WTC11 (cell line): ENCODE measurements at regions not wholly inside any gene's neighbourhood (a gene's known extent, or its start where the extent isn't known, plus 50 kb on each side); places are given as distances from the start of the nearest gene placed in this dataset.

Experiments
- ATAC-seq: fragments of 200-7000 bp; cut with Tn5 transposase; 2 replicates; pipeline ENCODE4 v1.10.0; 2021; ENCODE audit warnings: mild to moderate bottlenecking, moderate library complexity
- CTCF ChIA-PET: fragments of 300-600 bp; sonication (Branson Sonifier 250); formaldehyde crosslinking; loops from one replicate; lab custom pipeline; 2021; ENCODE audit warnings: antibody characterized with exemption; lab: Charles Lee
- POLR2A ChIA-PET: fragments of 350-600 bp; sonication (Branson Sonifier 250); formaldehyde crosslinking; loops from one replicate; lab custom pipeline; 2021; ENCODE audit warnings: antibody characterized with exemption; lab: Charles Lee
- DNase-seq: peaks from one replicate; pipeline ENCODE4 v3.0.0; 2021; ENCODE audit warnings: low spot score
- H3K27ac Mint-ChIP-seq: 2 replicates; pipeline ENCODE4 v1.8.0; 2021; ENCODE audit warnings: mixed read lengths
- H3K27me3 Mint-ChIP-seq: 2 replicates; pipeline ENCODE4 v1.8.0; 2021; ENCODE audit warnings: low read depth, mild to moderate bottlenecking, moderate library complexity, mixed read lengths
- H3K36me3 Mint-ChIP-seq: 2 replicates; pipeline ENCODE4 v1.8.0; 2021; ENCODE audit warnings: mixed read lengths
- H3K4me1 Mint-ChIP-seq: 2 replicates; pipeline ENCODE4 v1.8.0; 2022; ENCODE audit warnings: mixed read lengths
- H3K4me3 Mint-ChIP-seq: 2 replicates; pipeline ENCODE4 v1.8.0; 2021; ENCODE audit warnings: mild to moderate bottlenecking, moderate library complexity, mixed read lengths
- H3K9me3 Mint-ChIP-seq: 2 replicates; pipeline ENCODE4 v1.8.0; 2021; ENCODE audit warnings: mixed read lengths
- ESRRA ChIP-seq: sonication (generic); formaldehyde crosslinking; IDR thresholded peaks from 2 replicates; pipeline ENCODE4 v1.8.1; 2022; ENCODE audit warnings: mild to moderate bottlenecking, missing genetic modification reagents, borderline replicate concordance
- ETV6 ChIP-seq: sonication (generic); formaldehyde crosslinking; IDR thresholded peaks from 2 replicates; pipeline ENCODE4 v1.8.1; 2022; ENCODE audit warnings: mild to moderate bottlenecking, missing genetic modification reagents
- FOXJ3 ChIP-seq: sonication (generic); formaldehyde crosslinking; IDR thresholded peaks from 2 replicates; pipeline ENCODE4 v1.9.0; 2021; ENCODE audit warnings: missing genetic modification reagents, mild to moderate bottlenecking, borderline replicate concordance
- FOXP1 ChIP-seq: sonication (generic); formaldehyde crosslinking; IDR thresholded peaks from 2 replicates; pipeline ENCODE4 v1.8.0; 2022; ENCODE audit warnings: missing genetic modification reagents, mild to moderate bottlenecking, moderate library complexity, borderline replicate concordance
- GTF2I ChIP-seq: fragments of 250-450 bp; sonication (Bioruptor Pico); conservative IDR thresholded peaks from 2 replicates; pipeline ENCODE4 v1.4.0; 2021; ENCODE audit warnings: mild to moderate bottlenecking
- HMGA2 ChIP-seq: fragments of 250-450 bp; sonication (Bioruptor Pico); IDR thresholded peaks from 2 replicates; pipeline ENCODE4 v1.4.0; 2021; ENCODE audit warnings: mild to moderate bottlenecking, moderate library complexity
- JUN ChIP-seq: sonication (generic); formaldehyde crosslinking; IDR thresholded peaks from 2 replicates; pipeline ENCODE4 v1.8.0; 2023; ENCODE audit warnings: mild to moderate bottlenecking, missing genetic modification reagents
- OVOL2 ChIP-seq: fragments of 250-450 bp; sonication (Bioruptor Pico); IDR thresholded peaks from 2 replicates; pipeline ENCODE4 v1.9.0; 2021; ENCODE audit warnings: mild to moderate bottlenecking, borderline replicate concordance
- RELA ChIP-seq: sonication (generic); formaldehyde crosslinking; IDR thresholded peaks from 2 replicates; pipeline ENCODE4 v1.8.1; 2022; ENCODE audit warnings: missing genetic modification reagents, mild to moderate bottlenecking, borderline replicate concordance
- SMAD3 ChIP-seq: sonication (generic); formaldehyde crosslinking; IDR thresholded peaks from 2 replicates; pipeline ENCODE4 v1.8.0; 2022; ENCODE audit warnings: missing genetic modification reagents, mild to moderate bottlenecking, borderline replicate concordance
- TP53 ChIP-seq: sonication (generic); formaldehyde crosslinking; IDR thresholded peaks from 2 replicates; pipeline ENCODE4 v1.8.1; 2023; ENCODE audit warnings: mild to moderate bottlenecking, missing genetic modification reagents
- ZNF121 ChIP-seq: sonication (generic); formaldehyde crosslinking; IDR thresholded peaks from 2 replicates; pipeline ENCODE4 v1.8.0; 2023; ENCODE audit warnings: missing genetic modification reagents
- ZNF219 ChIP-seq: sonication (generic); formaldehyde crosslinking; IDR thresholded peaks from 2 replicates; pipeline ENCODE4 v1.8.0; 2023; ENCODE audit warnings: missing genetic modification reagents, mild to moderate bottlenecking, borderline replicate concordance
- ZNF396 ChIP-seq: fragments of 250-450 bp; sonication (Bioruptor Pico); IDR thresholded peaks from 2 replicates; pipeline ENCODE4 v1.8.0; 2021; ENCODE audit warnings: mild to moderate bottlenecking, moderate library complexity, borderline replicate concordance
- ZNF416 ChIP-seq: fragments of 250-450 bp; sonication (Bioruptor Pico); IDR thresholded peaks from 2 replicates; pipeline ENCODE4 v1.9.0; 2021; ENCODE audit warnings: mild to moderate bottlenecking, inconsistent platforms
- ZNF671 ChIP-seq: fragments of 250-450 bp; sonication (Bioruptor Pico); IDR thresholded peaks from 2 replicates; pipeline ENCODE4 v1.8.0; 2021; ENCODE audit warnings: mild to moderate bottlenecking
- TF ChIP-seq, protein P1 (sequence below): sonication (generic); formaldehyde crosslinking; IDR thresholded peaks from 2 replicates; pipeline ENCODE4 v1.8.1; 2023; ENCODE audit warnings: mild to moderate bottlenecking, missing genetic modification reagents
- TF ChIP-seq, protein P2 (sequence below): sonication (generic); formaldehyde crosslinking; IDR thresholded peaks from 2 replicates; pipeline ENCODE4 v1.8.1; 2022; ENCODE audit warnings: low read depth, mild to moderate bottlenecking, moderate library complexity, missing genetic modification reagents, borderline replicate concordance
- TF ChIP-seq, protein P3 (sequence below): sonication (generic); formaldehyde crosslinking; IDR thresholded peaks from 2 replicates; pipeline ENCODE4 v1.8.1; 2022; ENCODE audit warnings: mild to moderate bottlenecking, missing genetic modification reagents, moderate library complexity, borderline replicate concordance
- TF ChIP-seq, protein P4 (sequence below): fragments of 200-600 bp; IDR thresholded peaks from 2 replicates; pipeline ENCODE4 v1.8.0; 2022; ENCODE audit warnings: antibody characterized with exemption
- TF ChIP-seq, protein P5 (sequence below): sonication (generic); formaldehyde crosslinking; IDR thresholded peaks from 2 replicates; pipeline ENCODE4 v1.8.1; 2022; ENCODE audit warnings: missing genetic modification reagents, borderline replicate concordance
- TF ChIP-seq, protein P6 (sequence below): sonication (generic); formaldehyde crosslinking; IDR thresholded peaks from 2 replicates; pipeline ENCODE4 v1.8.0; 2022; ENCODE audit warnings: mild to moderate bottlenecking, missing genetic modification reagents

DNA sequence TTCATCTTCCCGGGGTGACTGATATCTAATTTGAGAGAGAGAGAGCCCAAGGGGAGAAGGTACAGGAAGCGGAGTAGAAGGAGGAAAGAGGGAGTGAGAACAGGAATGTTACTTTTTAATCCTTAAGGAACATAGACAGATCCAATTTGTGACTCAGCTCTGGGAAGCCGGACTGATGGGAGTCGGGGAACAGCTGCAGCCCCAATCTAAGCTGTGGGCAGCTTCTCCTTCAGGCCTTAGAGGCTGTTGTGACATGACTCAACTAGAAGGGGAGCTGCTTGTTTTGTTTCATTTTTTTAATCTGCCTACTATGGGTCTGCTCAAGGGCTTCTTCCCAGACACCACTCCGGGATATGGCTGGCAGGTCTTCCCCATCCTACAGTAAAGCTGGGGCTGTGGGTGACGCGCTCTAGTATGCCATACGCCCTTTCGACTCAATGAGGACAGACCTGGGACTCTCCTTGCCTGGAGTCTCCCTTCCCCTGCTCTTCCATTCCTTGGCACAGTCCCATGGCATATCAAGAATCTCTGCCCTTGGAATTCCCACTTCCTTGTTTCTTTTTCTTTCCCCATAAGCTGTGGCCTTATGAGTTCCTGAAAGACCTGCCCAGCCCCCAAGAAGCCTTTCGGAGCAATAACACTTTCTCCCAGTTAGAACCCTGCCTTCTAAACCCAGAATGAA, 103.3 kb upstream of the AKIP1 start:
- POLR2A ChIA-PET: no interaction called here
- H3K27me3 Mint-ChIP-seq: no peaks in the 10 kb centered on the region
- CTCF ChIA-PET: interaction anchor here (1.4 kb wide), 1 partner anchor 26 kb away, joined by 5 read pairs; no protein-coding TSS in a partner anchor
- no peak overlapping the region for H3K4me3 Mint-ChIP-seq
- ATAC-seq: no peak
- DNase-seq: no peak
- no peak overlapping the region; the same call in 1 of the 2 replicates for H3K27ac Mint-ChIP-seq
- peaks cover 31% of the 10 kb centered on the region for H3K4me1 Mint-ChIP-seq
- H3K9me3 Mint-ChIP-seq: no peaks in the 10 kb centered on the region
- TF ChIP-seq ESRRA (CRISPR knock-in tag): no peak
- no peak for TF ChIP-seq ZNF396 (CRISPR knock-in tag)
- no peak for TF ChIP-seq FOXP1 (CRISPR knock-in tag)
- no peak for TF ChIP-seq ZNF671 (CRISPR knock-in tag)
- TF ChIP-seq ZNF121 (CRISPR knock-in tag): no peak
- H3K36me3 Mint-ChIP-seq: no peaks in the 10 kb centered on the region

DNA sequence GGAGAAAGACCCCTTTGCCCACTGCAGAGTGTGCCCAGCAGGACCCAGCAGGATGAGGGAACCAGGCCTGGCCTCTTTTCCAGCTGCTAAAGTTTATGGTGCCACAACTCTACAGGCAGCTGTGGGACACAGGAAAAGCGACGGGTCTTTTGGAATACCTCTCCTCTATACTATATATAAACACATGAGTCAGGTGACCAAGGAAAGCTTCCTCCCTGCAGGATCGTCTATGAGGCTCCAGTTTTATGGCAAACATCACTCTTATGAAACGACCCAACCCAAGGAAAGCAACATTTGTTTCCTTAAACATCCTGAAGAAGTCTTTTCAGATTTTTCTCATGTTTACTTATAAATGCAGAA, 102.8 kb upstream of the AKIP1 start:
- Mint-ChIP-seq H3K27me3 (no peaks in the 10 kb centered on the region), H3K27ac (no peak overlapping the region), H3K9me3 (no peaks in the 10 kb centered on the region), H3K4me1 (peaks cover 31% of the 10 kb centered on the region), H3K4me3 (no peak overlapping the region), H3K36me3 (no peaks in the 10 kb centered on the region)
- TF ChIP-seq, protein P1, sequence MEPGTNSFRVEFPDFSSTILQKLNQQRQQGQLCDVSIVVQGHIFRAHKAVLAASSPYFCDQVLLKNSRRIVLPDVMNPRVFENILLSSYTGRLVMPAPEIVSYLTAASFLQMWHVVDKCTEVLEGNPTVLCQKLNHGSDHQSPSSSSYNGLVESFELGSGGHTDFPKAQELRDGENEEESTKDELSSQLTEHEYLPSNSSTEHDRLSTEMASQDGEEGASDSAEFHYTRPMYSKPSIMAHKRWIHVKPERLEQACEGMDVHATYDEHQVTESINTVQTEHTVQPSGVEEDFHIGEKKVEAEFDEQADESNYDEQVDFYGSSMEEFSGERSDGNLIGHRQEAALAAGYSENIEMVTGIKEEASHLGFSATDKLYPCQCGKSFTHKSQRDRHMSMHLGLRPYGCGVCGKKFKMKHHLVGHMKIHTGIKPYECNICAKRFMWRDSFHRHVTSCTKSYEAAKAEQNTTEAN: no peak
- no peak for TF ChIP-seq ETV6 (CRISPR knock-in tag)
- DNase-seq (no peak), ATAC-seq (no peak)
- ChIA-PET POLR2A (no interaction called here), CTCF (interaction anchor here (1.4 to 2.7 kb wide), 2 partner anchors 13 to 26 kb away, joined by 5 to 11 read pairs; no protein-coding TSS in a partner anchor)

DNA sequence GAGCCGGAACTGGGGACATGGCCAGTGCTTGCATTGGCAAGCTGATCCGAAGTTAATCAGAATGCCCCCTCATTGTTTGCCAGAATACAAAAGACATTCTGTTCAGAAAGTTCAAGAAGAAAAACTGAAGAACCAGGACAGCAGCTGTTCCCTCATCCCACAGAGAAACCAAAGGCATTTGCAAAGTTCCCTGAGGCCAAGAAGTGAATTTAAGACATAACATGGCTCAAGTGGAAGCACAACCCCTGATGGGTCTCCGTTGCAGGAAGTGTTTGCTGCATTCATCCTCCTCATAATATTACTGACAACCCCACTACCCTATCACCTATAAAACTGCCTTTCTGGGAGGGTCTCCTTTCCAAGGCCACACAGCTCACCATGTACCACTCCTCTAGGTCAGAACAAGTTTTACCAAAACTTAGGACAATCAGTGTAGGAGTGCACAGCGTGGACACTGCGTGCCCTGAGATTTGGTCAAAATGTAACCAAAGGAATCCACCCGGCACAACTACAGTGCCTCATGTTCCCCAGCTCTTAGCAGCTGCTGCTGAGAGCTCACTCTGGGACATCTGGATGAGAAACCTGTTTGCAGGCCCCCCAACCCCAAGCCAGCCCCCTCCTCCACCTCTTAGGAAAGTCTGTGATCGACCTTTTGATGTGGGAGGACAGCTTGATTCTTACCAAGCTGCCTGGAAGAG, 101.6 kb upstream of the AKIP1 start:
- CTCF ChIA-PET: interaction anchor here (0.6 to 3.9 kb wide), 16 partner anchors 9 to 590 kb away, joined by 3 to 21 read pairs (median 4); no protein-coding TSS in a partner anchor
- no peak for DNase-seq
- Mint-ChIP-seq H3K9me3 (no peaks in the 10 kb centered on the region), H3K27ac (no peak overlapping the region), H3K4me1 (peaks cover 31% of the 10 kb centered on the region), H3K36me3 (no peaks in the 10 kb centered on the region), H3K27me3 (no peaks in the 10 kb centered on the region), H3K4me3 (peak overlapping the region; percentile 91)
- ATAC-seq: no peak
- POLR2A ChIA-PET: interaction anchor here (0.5 to 2.6 kb wide), 10 partner anchors 61 to 581 kb away, joined by 3 to 16 read pairs (median 6); partner anchors contain the start of genes C11orf16, RPL27A and TRIM66
- TF ChIP-seq SMAD3 (CRISPR knock-in tag) (no peak), HMGA2 (CRISPR knock-in tag) (no peak), RELA (CRISPR knock-in tag) (no peak), ZNF416 (CRISPR knock-in tag) (no peak), OVOL2 (CRISPR knock-in tag) (no peak), ZNF219 (no peak), TP53 (CRISPR knock-in tag) (no peak), GTF2I (CRISPR knock-in tag) (no peak), FOXJ3 (CRISPR knock-in tag) (no peak), JUN (CRISPR knock-in tag) (no peak)
- TF ChIP-seq, protein P2, sequence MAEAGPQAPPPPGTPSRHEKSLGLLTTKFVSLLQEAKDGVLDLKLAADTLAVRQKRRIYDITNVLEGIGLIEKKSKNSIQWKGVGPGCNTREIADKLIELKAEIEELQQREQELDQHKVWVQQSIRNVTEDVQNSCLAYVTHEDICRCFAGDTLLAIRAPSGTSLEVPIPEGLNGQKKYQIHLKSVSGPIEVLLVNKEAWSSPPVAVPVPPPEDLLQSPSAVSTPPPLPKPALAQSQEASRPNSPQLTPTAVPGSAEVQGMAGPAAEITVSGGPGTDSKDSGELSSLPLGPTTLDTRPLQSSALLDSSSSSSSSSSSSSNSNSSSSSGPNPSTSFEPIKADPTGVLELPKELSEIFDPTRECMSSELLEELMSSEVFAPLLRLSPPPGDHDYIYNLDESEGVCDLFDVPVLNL (CRISPR knock-in tag): no peak
- TF ChIP-seq, protein P3, sequence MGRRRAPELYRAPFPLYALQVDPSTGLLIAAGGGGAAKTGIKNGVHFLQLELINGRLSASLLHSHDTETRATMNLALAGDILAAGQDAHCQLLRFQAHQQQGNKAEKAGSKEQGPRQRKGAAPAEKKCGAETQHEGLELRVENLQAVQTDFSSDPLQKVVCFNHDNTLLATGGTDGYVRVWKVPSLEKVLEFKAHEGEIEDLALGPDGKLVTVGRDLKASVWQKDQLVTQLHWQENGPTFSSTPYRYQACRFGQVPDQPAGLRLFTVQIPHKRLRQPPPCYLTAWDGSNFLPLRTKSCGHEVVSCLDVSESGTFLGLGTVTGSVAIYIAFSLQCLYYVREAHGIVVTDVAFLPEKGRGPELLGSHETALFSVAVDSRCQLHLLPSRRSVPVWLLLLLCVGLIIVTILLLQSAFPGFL (CRISPR knock-in tag): no peak
- TF ChIP-seq, protein P4, sequence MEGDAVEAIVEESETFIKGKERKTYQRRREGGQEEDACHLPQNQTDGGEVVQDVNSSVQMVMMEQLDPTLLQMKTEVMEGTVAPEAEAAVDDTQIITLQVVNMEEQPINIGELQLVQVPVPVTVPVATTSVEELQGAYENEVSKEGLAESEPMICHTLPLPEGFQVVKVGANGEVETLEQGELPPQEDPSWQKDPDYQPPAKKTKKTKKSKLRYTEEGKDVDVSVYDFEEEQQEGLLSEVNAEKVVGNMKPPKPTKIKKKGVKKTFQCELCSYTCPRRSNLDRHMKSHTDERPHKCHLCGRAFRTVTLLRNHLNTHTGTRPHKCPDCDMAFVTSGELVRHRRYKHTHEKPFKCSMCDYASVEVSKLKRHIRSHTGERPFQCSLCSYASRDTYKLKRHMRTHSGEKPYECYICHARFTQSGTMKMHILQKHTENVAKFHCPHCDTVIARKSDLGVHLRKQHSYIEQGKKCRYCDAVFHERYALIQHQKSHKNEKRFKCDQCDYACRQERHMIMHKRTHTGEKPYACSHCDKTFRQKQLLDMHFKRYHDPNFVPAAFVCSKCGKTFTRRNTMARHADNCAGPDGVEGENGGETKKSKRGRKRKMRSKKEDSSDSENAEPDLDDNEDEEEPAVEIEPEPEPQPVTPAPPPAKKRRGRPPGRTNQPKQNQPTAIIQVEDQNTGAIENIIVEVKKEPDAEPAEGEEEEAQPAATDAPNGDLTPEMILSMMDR: no peak
- TF ChIP-seq, protein P5, sequence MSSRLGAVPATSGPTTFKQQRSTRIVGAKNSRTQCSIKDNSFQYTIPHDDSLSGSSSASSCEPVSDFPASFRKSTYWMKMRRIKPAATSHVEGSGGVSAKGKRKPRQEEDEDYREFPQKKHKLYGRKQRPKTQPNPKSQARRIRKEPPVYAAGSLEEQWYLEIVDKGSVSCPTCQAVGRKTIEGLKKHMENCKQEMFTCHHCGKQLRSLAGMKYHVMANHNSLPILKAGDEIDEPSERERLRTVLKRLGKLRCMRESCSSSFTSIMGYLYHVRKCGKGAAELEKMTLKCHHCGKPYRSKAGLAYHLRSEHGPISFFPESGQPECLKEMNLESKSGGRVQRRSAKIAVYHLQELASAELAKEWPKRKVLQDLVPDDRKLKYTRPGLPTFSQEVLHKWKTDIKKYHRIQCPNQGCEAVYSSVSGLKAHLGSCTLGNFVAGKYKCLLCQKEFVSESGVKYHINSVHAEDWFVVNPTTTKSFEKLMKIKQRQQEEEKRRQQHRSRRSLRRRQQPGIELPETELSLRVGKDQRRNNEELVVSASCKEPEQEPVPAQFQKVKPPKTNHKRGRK (CRISPR knock-in tag): no peak
- TF ChIP-seq, protein P6, sequence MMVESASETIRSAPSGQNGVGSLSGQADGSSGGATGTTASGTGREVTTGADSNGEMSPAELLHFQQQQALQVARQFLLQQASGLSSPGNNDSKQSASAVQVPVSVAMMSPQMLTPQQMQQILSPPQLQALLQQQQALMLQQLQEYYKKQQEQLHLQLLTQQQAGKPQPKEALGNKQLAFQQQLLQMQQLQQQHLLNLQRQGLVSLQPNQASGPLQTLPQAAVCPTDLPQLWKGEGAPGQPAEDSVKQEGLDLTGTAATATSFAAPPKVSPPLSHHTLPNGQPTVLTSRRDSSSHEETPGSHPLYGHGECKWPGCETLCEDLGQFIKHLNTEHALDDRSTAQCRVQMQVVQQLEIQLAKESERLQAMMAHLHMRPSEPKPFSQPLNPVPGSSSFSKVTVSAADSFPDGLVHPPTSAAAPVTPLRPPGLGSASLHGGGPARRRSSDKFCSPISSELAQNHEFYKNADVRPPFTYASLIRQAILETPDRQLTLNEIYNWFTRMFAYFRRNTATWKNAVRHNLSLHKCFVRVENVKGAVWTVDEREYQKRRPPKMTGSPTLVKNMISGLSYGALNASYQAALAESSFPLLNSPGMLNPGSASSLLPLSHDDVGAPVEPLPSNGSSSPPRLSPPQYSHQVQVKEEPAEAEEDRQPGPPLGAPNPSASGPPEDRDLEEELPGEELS (CRISPR knock-in tag): no peak
